NCI-H2227 (cell line): ENCODE measurements at regions not wholly inside any gene's neighbourhood (a gene's known extent, or its start where the extent isn't known, plus 50 kb on each side); places are given as distances from the start of the nearest gene placed in this dataset.
A peak's percentile ranks its signal among the peaks of the same experiment; 100 is the strongest.
"Not testable (repeated sequence)": the region's sequence is repeated elsewhere in the genome, so short reads cannot be mapped to it uniquely, and the experiment has no call there.

Experiments
- DNase-seq: peaks from one replicate; lab custom pipeline; 2025; ENCODE audit not compliant: unreplicated experiment; lab: John Stamatoyannopoulos, UW

GRCh38 chr18:35770376-35771014 lies 189.0 kb downstream of the GALNT1 start:
- no peak for DNase-seq

- DNase-seq, result no peak
These were observed 189.6 kb downstream of the GALNT1 start for GRCh38 chr18:35771172-35771571.

GRCh38 chr18:35775887-35776286 lies 194.3 kb downstream of the GALNT1 start:
- DNase-seq, result no peak

- no peak for DNase-seq
These were observed 194.9 kb downstream of the GALNT1 start for GRCh38 chr18:35776473-35776872.

GRCh38 chr18:35777039-35777438 lies 195.4 kb upstream of the RMP24 start:
- DNase-seq, result no peak

- DNase-seq, result no peak
These were observed 193.4 kb upstream of the RMP24 start for GRCh38 chr18:35778850-35779627.

- DNase-seq, result no peak
These were observed 191.5 kb upstream of the RMP24 start for GRCh38 chr18:35780937-35781336.

- no peak for DNase-seq
These were observed 189.6 kb upstream of the RMP24 start for GRCh38 chr18:35782926-35783325.

GRCh38 chr18:35786365-35787042 lies 186.0 kb upstream of the RMP24 start:
- no peak for DNase-seq

- no peak for DNase-seq
These were observed 182.9 kb upstream of the RMP24 start for GRCh38 chr18:35789543-35789942.

GRCh38 chr18:35797948-35798347 lies 174.5 kb upstream of the RMP24 start:
- DNase-seq, result no peak

- no peak for DNase-seq
These were observed 168.9 kb upstream of the RMP24 start for GRCh38 chr18:35803551-35803950.

- no peak for DNase-seq
These were observed 168.1 kb upstream of the RMP24 start for GRCh38 chr18:35804377-35804776.

- DNase-seq, result no peak
These were observed 164.6 kb upstream of the RMP24 start for GRCh38 chr18:35807811-35808335.

GRCh38 chr18:35808796-35809195 lies 163.7 kb upstream of the RMP24 start:
- DNase-seq, result no peak

- DNase-seq, result no peak
These were observed 162.0 kb upstream of the RMP24 start for GRCh38 chr18:35810520-35810919.

GRCh38 chr18:35811896-35812295 lies 160.6 kb upstream of the RMP24 start:
- DNase-seq, result no peak

- DNase-seq, result not testable (repeated sequence)
These were observed 157.5 kb upstream of the RMP24 start for GRCh38 chr18:35815011-35815410.

GRCh38 chr18:35816003-35816402 lies 156.5 kb upstream of the RMP24 start:
- no peak for DNase-seq

- peak; percentile 53 for DNase-seq
These were observed 154.7 kb upstream of the RMP24 start for GRCh38 chr18:35817604-35818352.

- peak; percentile 53 for DNase-seq
These were observed 154.2 kb upstream of the RMP24 start for GRCh38 chr18:35818353-35818667.
